ENCODE measurements at regions not wholly inside any gene's neighbourhood (a gene's known extent, or its start where the extent isn't known, plus 50 kb on each side); places are given as distances from the start of the nearest gene placed in this dataset.

- H3K27me3 ChIP-seq (ENCODE audit: low read depth, low read length): 0 out of 2 replicates have a peak, but pooled peaks cover 2% of the 10 kb centered on the region
These were observed 50.4 kb upstream of the FMOD start for GRCh38 chr1:203401199-203401877.

GRCh38 chr1:203402152-203402551 lies 51.2 kb upstream of the FMOD start:
- H3K27ac ChIP-seq (ENCODE audit: low read length): no peak overlapping the region
- TF ChIP-seq, protein P1, sequence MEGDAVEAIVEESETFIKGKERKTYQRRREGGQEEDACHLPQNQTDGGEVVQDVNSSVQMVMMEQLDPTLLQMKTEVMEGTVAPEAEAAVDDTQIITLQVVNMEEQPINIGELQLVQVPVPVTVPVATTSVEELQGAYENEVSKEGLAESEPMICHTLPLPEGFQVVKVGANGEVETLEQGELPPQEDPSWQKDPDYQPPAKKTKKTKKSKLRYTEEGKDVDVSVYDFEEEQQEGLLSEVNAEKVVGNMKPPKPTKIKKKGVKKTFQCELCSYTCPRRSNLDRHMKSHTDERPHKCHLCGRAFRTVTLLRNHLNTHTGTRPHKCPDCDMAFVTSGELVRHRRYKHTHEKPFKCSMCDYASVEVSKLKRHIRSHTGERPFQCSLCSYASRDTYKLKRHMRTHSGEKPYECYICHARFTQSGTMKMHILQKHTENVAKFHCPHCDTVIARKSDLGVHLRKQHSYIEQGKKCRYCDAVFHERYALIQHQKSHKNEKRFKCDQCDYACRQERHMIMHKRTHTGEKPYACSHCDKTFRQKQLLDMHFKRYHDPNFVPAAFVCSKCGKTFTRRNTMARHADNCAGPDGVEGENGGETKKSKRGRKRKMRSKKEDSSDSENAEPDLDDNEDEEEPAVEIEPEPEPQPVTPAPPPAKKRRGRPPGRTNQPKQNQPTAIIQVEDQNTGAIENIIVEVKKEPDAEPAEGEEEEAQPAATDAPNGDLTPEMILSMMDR (IDR thresholded peaks at IDR 0.05; ENCODE audit: low read depth, low read length): no peak
- no peak for TF ChIP-seq EZH2phosphoT487 (IDR thresholded peaks at IDR 0.05; ENCODE audit: low read depth)
- H4K20me1 ChIP-seq (ENCODE audit: insufficient read depth, low read length): no peaks in the 10 kb centered on the region
- H2AFZ ChIP-seq (ENCODE audit: low read depth, low read length): no peak overlapping the region
- 0 out of 2 replicates have a peak, but pooled peaks cover 2% of the 10 kb centered on the region for H3K27me3 ChIP-seq (ENCODE audit: low read depth, low read length)
- peaks cover 8% of the 10 kb centered on the region for H3K4me1 ChIP-seq (ENCODE audit: low read length)
- H3K9ac ChIP-seq (ENCODE audit: low read length): no peak overlapping the region
- no peak overlapping the region for H3K4me3 ChIP-seq (ENCODE audit: low read length)
- H3K79me2 ChIP-seq (ENCODE audit: low read length): no peaks in the 10 kb centered on the region
- H3K9me3 ChIP-seq (ENCODE audit: insufficient read depth, low read length): no peaks in the 10 kb centered on the region
- no peak overlapping the region for H3K4me2 ChIP-seq (ENCODE audit: low read length)
- H3K36me3 ChIP-seq (replicated peaks; ENCODE audit: low read depth, low read length): no peaks in the 10 kb centered on the region

More at GRCh38 chr1:203401199-203401877, 50.4 kb upstream of the FMOD start:
- TF ChIP-seq, protein P1 (IDR thresholded peaks at IDR 0.05; ENCODE audit: low read depth, low read length): no peak
- no peak for TF ChIP-seq EZH2phosphoT487 (IDR thresholded peaks at IDR 0.05; ENCODE audit: low read depth)
- H4K20me1 ChIP-seq (ENCODE audit: insufficient read depth, low read length): no peaks in the 10 kb centered on the region
- H3K4me2 ChIP-seq (ENCODE audit: low read length): no peak overlapping the region
- no peak overlapping the region for H3K9ac ChIP-seq (ENCODE audit: low read length)
- H3K9me3 ChIP-seq (ENCODE audit: insufficient read depth, low read length): no peaks in the 10 kb centered on the region
- no peak overlapping the region for H2AFZ ChIP-seq (ENCODE audit: low read depth, low read length)
- no peak overlapping the region for H3K4me3 ChIP-seq (ENCODE audit: low read length)
- no peaks in the 10 kb centered on the region for H3K36me3 ChIP-seq (replicated peaks; ENCODE audit: low read depth, low read length)
- H3K27ac ChIP-seq (ENCODE audit: low read length): no peak overlapping the region
- peaks cover 12% of the 10 kb centered on the region for H3K4me1 ChIP-seq (ENCODE audit: low read length)
- H3K79me2 ChIP-seq (ENCODE audit: low read length): no peaks in the 10 kb centered on the region

DNA sequence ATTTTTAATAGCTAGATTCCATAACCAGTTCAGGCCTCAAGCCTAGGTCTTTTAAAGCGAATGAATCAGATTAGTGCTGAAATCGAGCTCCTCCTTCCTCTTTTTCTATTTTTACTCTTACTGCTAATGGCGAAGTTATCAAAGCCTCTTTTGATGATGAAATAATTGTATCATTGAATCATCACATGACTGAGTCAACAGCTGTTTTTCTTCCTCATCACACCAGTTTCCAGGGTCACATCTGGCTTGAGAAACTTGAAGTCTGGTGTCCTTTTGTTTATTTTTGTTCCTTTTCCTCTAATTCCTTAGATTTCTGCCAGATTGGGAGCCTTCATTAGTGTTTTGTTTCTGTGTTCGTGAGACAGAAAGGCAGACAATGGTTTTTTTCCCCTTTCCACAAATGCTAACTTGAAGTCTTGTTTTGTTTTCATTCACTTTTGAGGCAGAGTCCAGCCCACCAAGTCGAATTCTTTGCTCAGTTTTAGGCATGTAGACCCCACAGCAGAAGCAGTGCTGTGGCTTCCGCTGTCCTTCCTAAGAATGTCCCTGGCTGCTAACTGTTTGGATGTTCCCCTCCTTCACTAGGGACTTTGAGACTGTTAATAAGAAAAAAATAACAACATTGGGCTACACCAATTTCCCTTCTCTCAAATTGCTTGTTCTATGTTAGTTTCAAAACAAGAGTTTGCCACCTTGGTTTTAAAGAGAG lies 51.9 kb upstream of the FMOD start:
- Histone ChIP-seq H3K36me3 (replicated peaks; ENCODE audit: low read depth, low read length) (no peaks in the 10 kb centered on the region), H4K20me1 (ENCODE audit: insufficient read depth, low read length) (no peaks in the 10 kb centered on the region), H3K27ac (ENCODE audit: low read length) (no peak overlapping the region), H3K4me2 (ENCODE audit: low read length) (no peak overlapping the region), H3K27me3 (ENCODE audit: low read depth, low read length) (0 out of 2 replicates have a peak, but pooled peaks cover 2% of the 10 kb centered on the region), H3K4me1 (ENCODE audit: low read length) (peaks cover 8% of the 10 kb centered on the region), H3K9ac (ENCODE audit: low read length) (no peak overlapping the region), H3K9me3 (ENCODE audit: insufficient read depth, low read length) (no peaks in the 10 kb centered on the region), H3K4me3 (ENCODE audit: low read length) (no peak overlapping the region), H2AFZ (ENCODE audit: low read depth, low read length) (no peak overlapping the region), H3K79me2 (ENCODE audit: low read length) (no peaks in the 10 kb centered on the region)
- no peak for TF ChIP-seq EZH2phosphoT487 (IDR thresholded peaks at IDR 0.05; ENCODE audit: low read depth)
- TF ChIP-seq, protein P1 (IDR thresholded peaks at IDR 0.05; ENCODE audit: low read depth, low read length): no peak

GRCh38 chr1:203403586-203403985 lies 52.7 kb upstream of the FMOD start:
- Histone ChIP-seq H3K27ac (ENCODE audit: low read length) (no peak overlapping the region), H3K79me2 (ENCODE audit: low read length) (no peaks in the 10 kb centered on the region), H3K36me3 (replicated peaks; ENCODE audit: low read depth, low read length) (no peaks in the 10 kb centered on the region), H3K4me1 (ENCODE audit: low read length) (peaks cover 8% of the 10 kb centered on the region), H3K4me2 (ENCODE audit: low read length) (no peak overlapping the region), H3K9me3 (ENCODE audit: insufficient read depth, low read length) (no peaks in the 10 kb centered on the region), H3K4me3 (ENCODE audit: low read length) (no peak overlapping the region), H3K27me3 (ENCODE audit: low read depth, low read length) (no peaks in the 10 kb centered on the region), H2AFZ (ENCODE audit: low read depth, low read length) (no peak overlapping the region), H3K9ac (ENCODE audit: low read length) (no peak overlapping the region), H4K20me1 (ENCODE audit: insufficient read depth, low read length) (no peaks in the 10 kb centered on the region)
- no peak for TF ChIP-seq EZH2phosphoT487 (IDR thresholded peaks at IDR 0.05; ENCODE audit: low read depth)

Measured in OCI-LY3 (cell line).